ENCODE measurements at regions not wholly inside any gene's neighbourhood (a gene's known extent, or its start where the extent isn't known, plus 50 kb on each side); places are given as distances from the start of the nearest gene placed in this dataset.

- Histone ChIP-seq H4K91ac (ENCODE audit: insufficient read depth, low read depth, low read length) (no peak overlapping the region), H3K18ac (ENCODE audit: low read depth, low read length) (no peak overlapping the region), H4K8ac (ENCODE audit: low read depth in 2 of 2, low read length in 2 of 2) (no peak overlapping the region), H3K27me3 (ENCODE audit: control insufficient read depth, insufficient read depth, low read length) (no peaks in the 10 kb centered on the region), H3K36me3 (ENCODE audit: control insufficient read depth, insufficient read depth, low read length) (no peaks in the 10 kb centered on the region), H2BK5ac (ENCODE audit: low read depth, low read length, poor library complexity, severe bottlenecking) (no peak overlapping the region), H3K4ac (ENCODE audit: low read depth, low read length) (no peak overlapping the region), H3K9me3 (ENCODE audit: control insufficient read depth, insufficient read depth, low read length) (peaks cover 2% of the 10 kb centered on the region; the same call in 1 of the 2 replicates), H3K9me1 (ENCODE audit: insufficient read depth, low read length) (no peaks in the 10 kb centered on the region), H3K14ac (replicated peaks; ENCODE audit: low read depth, low read length) (no peak overlapping the region), H3K27ac (ENCODE audit: insufficient read depth, low read length) (no peak overlapping the region), H2BK15ac (ENCODE audit: low read depth, low read length) (no peak overlapping the region), H3K9ac (ENCODE audit: low read depth, low read length) (no peak overlapping the region), H2AK5ac (ENCODE audit: low read depth, low read length) (no peak overlapping the region), H3K4me2 (ENCODE audit: low read depth, low read length) (no peak overlapping the region), H3K56ac (ENCODE audit: extremely low read depth, insufficient read depth, low read length) (no peak overlapping the region), H3K23ac (ENCODE audit: low read depth, low read length) (no peak overlapping the region), H3K4me3 (ENCODE audit: insufficient read depth, low read depth, low read length) (no peak overlapping the region), H4K5ac (ENCODE audit: low read depth, low read length) (no peak overlapping the region), H2BK20ac (ENCODE audit: low read depth, low read length) (no peak overlapping the region), H2BK120ac (ENCODE audit: low read depth, low read length) (no peak overlapping the region), H3K4me1 (ENCODE audit: control insufficient read depth, insufficient read depth, low read length) (no peaks in the 10 kb centered on the region), H2AFZ (replicated peaks; ENCODE audit: low read length, poor library complexity) (no peak overlapping the region), H4K20me1 (ENCODE audit: insufficient read depth, low read length) (no peaks in the 10 kb centered on the region), H2AK9ac (replicated peaks; ENCODE audit: low read depth, low read length, poor library complexity) (no peak overlapping the region), H3K79me1 (ENCODE audit: low read depth in 1 of 2, low read length in 2 of 2) (no peaks in the 10 kb centered on the region)
- TF ChIP-seq SMC3 (IDR thresholded peaks at IDR 0.05; ENCODE audit: low read depth, low read length) (no peak), RAD21 (IDR thresholded peaks at IDR 0.05; ENCODE audit: low read length) (no peak)
- ChIA-PET POLR2A (ENCODE audit: unreplicated experiment) (no interaction called here), CTCF (no interaction called here)
- intact Hi-C loops (cut with micrococcal nuclease) = no loop called here
- DNase-seq (no peak), ATAC-seq (ENCODE audit: low read depth) (no peak)
- no TSS peak for BruUV-seq (replicated peaks)
- dilution Hi-C loops (cut with HindIII; ENCODE audit: low sequenced_read_pairs, unreplicated experiment) = no loop called here
- in situ Hi-C loops (cut with MboI; ENCODE audit: low sequenced_read_pairs) = no loop called here
These were observed 1089.2 kb downstream of the C4orf33 start for GRCh38 chr4:130185123-130185522.

All from IMR-90 (cell line).